CMK (cell line): ENCODE measurements at regions not wholly inside any gene's neighbourhood (a gene's known extent, or its start where the extent isn't known, plus 50 kb on each side); places are given as distances from the start of the nearest gene placed in this dataset.

Experiments
- DNase-seq: peaks from one replicate; pipeline ENCODE4 v3.0.0-alpha.2; 2010; ENCODE audit warnings: low read depth

- DNase-seq = no peak
Observed at GRCh38 chr12:65517656-65518210, 239.2 kb downstream of the MSRB3 start.

- DNase-seq = no peak
Observed at GRCh38 chr12:65518771-65519170, 240.3 kb downstream of the MSRB3 start.

- no peak for DNase-seq
Observed at GRCh38 chr12:65520658-65521057, 242.2 kb downstream of the MSRB3 start.

GRCh38 chr12:65522956-65523860 is 244.7 kb downstream of the MSRB3 start:
- DNase-seq = no peak

GRCh38 chr12:65524666-65525065 is 246.2 kb downstream of the MSRB3 start:
- no peak for DNase-seq

GRCh38 chr12:65525491-65526141 is 247.1 kb downstream of the MSRB3 start:
- DNase-seq = no peak

- DNase-seq = no peak
Observed at GRCh38 chr12:65526311-65526710, 247.8 kb downstream of the MSRB3 start.

- DNase-seq = no peak
Observed at GRCh38 chr12:65528127-65528526, 249.6 kb downstream of the MSRB3 start.

GRCh38 chr12:65529106-65529505 is 250.6 kb downstream of the MSRB3 start:
- no peak for DNase-seq

- no peak for DNase-seq
Observed at GRCh38 chr12:65529771-65530435, 251.4 kb downstream of the MSRB3 start.

- DNase-seq = no peak
Observed at GRCh38 chr12:65532162-65532561, 253.7 kb downstream of the MSRB3 start.

- no peak for DNase-seq
Observed at GRCh38 chr12:65532764-65533163, 254.3 kb downstream of the MSRB3 start.

- no peak for DNase-seq
Observed at GRCh38 chr12:65533177-65533883, 254.8 kb downstream of the MSRB3 start.

- no peak for DNase-seq
Observed at GRCh38 chr12:65534238-65534841, 255.9 kb downstream of the MSRB3 start.

- no peak for DNase-seq
Observed at GRCh38 chr12:65535946-65536345, 257.5 kb downstream of the MSRB3 start.

GRCh38 chr12:65536351-65536750 is 257.9 kb downstream of the MSRB3 start:
- DNase-seq = no peak

- no peak for DNase-seq
Observed at GRCh38 chr12:65536876-65537681, 258.6 kb downstream of the MSRB3 start.

GRCh38 chr12:65537978-65538377 is 259.5 kb downstream of the MSRB3 start:
- DNase-seq = no peak

GRCh38 chr12:65539023-65539422 is 260.5 kb downstream of the MSRB3 start:
- DNase-seq = no peak

GRCh38 chr12:65540140-65540539 is 261.7 kb downstream of the MSRB3 start:
- DNase-seq = no peak

- no peak for DNase-seq
Observed at GRCh38 chr12:65546528-65546927, 268.0 kb downstream of the MSRB3 start.
